ENCODE measurements at regions not wholly inside any gene's neighbourhood (a gene's known extent, or its start where the extent isn't known, plus 50 kb on each side); places are given as distances from the start of the nearest gene placed in this dataset.

- Histone ChIP-seq H3K9me3 (ENCODE audit: control insufficient read depth, low read depth, low read length) (no peaks in the 10 kb centered on the region), H3K36me3 (ENCODE audit: control insufficient read depth, insufficient read depth, low read length) (no peaks in the 10 kb centered on the region), H3K4me3 (ENCODE audit: low read length) (no peak overlapping the region), H3K27me3 (ENCODE audit: control insufficient read depth, insufficient read depth, low read length) (no peaks in the 10 kb centered on the region), H3K27ac (ENCODE audit: low read length) (no peak overlapping the region), H3K4me1 (ENCODE audit: control insufficient read depth, insufficient read depth, low read length) (no peaks in the 10 kb centered on the region)
- WGBS (ENCODE audit: insufficient coverage, low lambda C conversion rate) = 77% methylated on average over 2 of the region's 3 CpGs
- DNase-seq = no peak
Measured at GRCh38 chr4:124947622-124948265, 235.2 kb upstream of the ANKRD50 start.

- DNase-seq = no peak
- Histone ChIP-seq H3K4me3 (ENCODE audit: low read length) (no peak overlapping the region), H3K36me3 (ENCODE audit: control insufficient read depth, insufficient read depth, low read length) (no peaks in the 10 kb centered on the region), H3K27ac (ENCODE audit: low read length) (no peak overlapping the region), H3K27me3 (ENCODE audit: control insufficient read depth, insufficient read depth, low read length) (no peaks in the 10 kb centered on the region), H3K4me1 (ENCODE audit: control insufficient read depth, insufficient read depth, low read length) (no peaks in the 10 kb centered on the region), H3K9me3 (ENCODE audit: control insufficient read depth, low read depth, low read length) (no peaks in the 10 kb centered on the region)
- WGBS (ENCODE audit: insufficient coverage, low lambda C conversion rate) = no CpG with 5 or more reads among the region's 2 CpGs
Measured at GRCh38 chr4:124946696-124947095, 234.2 kb upstream of the ANKRD50 start.

GRCh38 chr4:124945422-124945821 lies 232.9 kb upstream of the ANKRD50 start:
- Histone ChIP-seq H3K27ac (ENCODE audit: low read length) (no peak overlapping the region), H3K36me3 (ENCODE audit: control insufficient read depth, insufficient read depth, low read length) (no peaks in the 10 kb centered on the region), H3K4me1 (ENCODE audit: control insufficient read depth, insufficient read depth, low read length) (no peaks in the 10 kb centered on the region), H3K27me3 (ENCODE audit: control insufficient read depth, insufficient read depth, low read length) (no peaks in the 10 kb centered on the region), H3K4me3 (ENCODE audit: low read length) (no peak overlapping the region), H3K9me3 (ENCODE audit: control insufficient read depth, low read depth, low read length) (no peaks in the 10 kb centered on the region)
- no peak for DNase-seq
- WGBS (ENCODE audit: insufficient coverage, low lambda C conversion rate) = no CpG with 5 or more reads among the region's 1 CpG

GRCh38 chr4:124943938-124944337 lies 231.4 kb upstream of the ANKRD50 start:
- 89% methylated on average over 4 of the region's 7 CpGs for WGBS (ENCODE audit: insufficient coverage, low lambda C conversion rate)
- DNase-seq = no peak
- H3K27ac ChIP-seq (ENCODE audit: low read length) = no peak overlapping the region
- H3K4me1 ChIP-seq (ENCODE audit: control insufficient read depth, insufficient read depth, low read length) = no peaks in the 10 kb centered on the region
- H3K27me3 ChIP-seq (ENCODE audit: control insufficient read depth, insufficient read depth, low read length) = no peaks in the 10 kb centered on the region
- H3K4me3 ChIP-seq (ENCODE audit: low read length) = no peak overlapping the region
- H3K36me3 ChIP-seq (ENCODE audit: control insufficient read depth, insufficient read depth, low read length) = no peaks in the 10 kb centered on the region
- H3K9me3 ChIP-seq (ENCODE audit: control insufficient read depth, low read depth, low read length) = no peaks in the 10 kb centered on the region

- Histone ChIP-seq H3K27ac (ENCODE audit: low read length) (no peak overlapping the region), H3K36me3 (ENCODE audit: control insufficient read depth, insufficient read depth, low read length) (no peaks in the 10 kb centered on the region), H3K4me3 (ENCODE audit: low read length) (no peak overlapping the region), H3K9me3 (ENCODE audit: control insufficient read depth, low read depth, low read length) (no peaks in the 10 kb centered on the region), H3K27me3 (ENCODE audit: control insufficient read depth, insufficient read depth, low read length) (no peaks in the 10 kb centered on the region), H3K4me1 (ENCODE audit: control insufficient read depth, insufficient read depth, low read length) (no peaks in the 10 kb centered on the region)
- DNase-seq = no peak
- WGBS (ENCODE audit: insufficient coverage, low lambda C conversion rate) = 96% methylated on average over 4 of the region's 11 CpGs
Measured at GRCh38 chr4:124943145-124943889, 230.8 kb upstream of the ANKRD50 start.

- WGBS (ENCODE audit: insufficient coverage, low lambda C conversion rate) = 69% methylated on average over 2 of the region's 3 CpGs
- H3K36me3 ChIP-seq (ENCODE audit: control insufficient read depth, insufficient read depth, low read length) = no peaks in the 10 kb centered on the region
Measured at GRCh38 chr4:124941267-124941666, 228.7 kb upstream of the ANKRD50 start.

GRCh38 chr4:124940387-124940786 lies 227.9 kb upstream of the ANKRD50 start:
- H3K9me3 ChIP-seq (ENCODE audit: control insufficient read depth, low read depth, low read length) = no peaks in the 10 kb centered on the region
- 50% methylated on average over 1 of the region's 3 CpGs for WGBS (ENCODE audit: insufficient coverage, low lambda C conversion rate)
- peak in 1 of 2 donors; percentile 13 for DNase-seq
- no peaks in the 10 kb centered on the region for H3K36me3 ChIP-seq (ENCODE audit: control insufficient read depth, insufficient read depth, low read length)
- H3K27me3 ChIP-seq (ENCODE audit: control insufficient read depth, insufficient read depth, low read length) = no peaks in the 10 kb centered on the region
- H3K4me3 ChIP-seq (ENCODE audit: low read length) = no peak overlapping the region
- no peaks in the 10 kb centered on the region for H3K4me1 ChIP-seq (ENCODE audit: control insufficient read depth, insufficient read depth, low read length)
- no peak overlapping the region for H3K27ac ChIP-seq (ENCODE audit: low read length)

More at GRCh38 chr4:124941267-124941666, 228.7 kb upstream of the ANKRD50 start:
- Histone ChIP-seq H3K9me3 (ENCODE audit: control insufficient read depth, low read depth, low read length) (no peaks in the 10 kb centered on the region), H3K4me3 (ENCODE audit: low read length) (no peak overlapping the region), H3K4me1 (ENCODE audit: control insufficient read depth, insufficient read depth, low read length) (no peaks in the 10 kb centered on the region), H3K27ac (ENCODE audit: low read length) (no peak overlapping the region), H3K27me3 (ENCODE audit: control insufficient read depth, insufficient read depth, low read length) (no peaks in the 10 kb centered on the region)
- no peak for DNase-seq

- Histone ChIP-seq H3K36me3 (ENCODE audit: control insufficient read depth, insufficient read depth, low read length) (no peaks in the 10 kb centered on the region), H3K4me1 (ENCODE audit: control insufficient read depth, insufficient read depth, low read length) (no peaks in the 10 kb centered on the region), H3K4me3 (ENCODE audit: low read length) (no peak overlapping the region), H3K27ac (ENCODE audit: low read length) (no peak overlapping the region), H3K9me3 (ENCODE audit: control insufficient read depth, low read depth, low read length) (no peaks in the 10 kb centered on the region), H3K27me3 (ENCODE audit: control insufficient read depth, insufficient read depth, low read length) (no peaks in the 10 kb centered on the region)
- WGBS (ENCODE audit: insufficient coverage, low lambda C conversion rate) = no CpG with 5 or more reads among the region's 1 CpG
- DNase-seq = no peak
Measured at GRCh38 chr4:124939908-124940307, 227.4 kb upstream of the ANKRD50 start.

GRCh38 chr4:124938836-124939235 lies 226.3 kb upstream of the ANKRD50 start:
- no peak overlapping the region for H3K27ac ChIP-seq (ENCODE audit: low read length)
- no peak for DNase-seq
- no peaks in the 10 kb centered on the region for H3K4me1 ChIP-seq (ENCODE audit: control insufficient read depth, insufficient read depth, low read length)
- H3K36me3 ChIP-seq (ENCODE audit: control insufficient read depth, insufficient read depth, low read length) = no peaks in the 10 kb centered on the region
- H3K27me3 ChIP-seq (ENCODE audit: control insufficient read depth, insufficient read depth, low read length) = no peaks in the 10 kb centered on the region
- no CpG with 5 or more reads among the region's 1 CpG for WGBS (ENCODE audit: insufficient coverage, low lambda C conversion rate)
- H3K9me3 ChIP-seq (ENCODE audit: control insufficient read depth, low read depth, low read length) = no peaks in the 10 kb centered on the region
- H3K4me3 ChIP-seq (ENCODE audit: low read length) = no peak overlapping the region

- Histone ChIP-seq H3K4me1 (ENCODE audit: control insufficient read depth, insufficient read depth, low read length) (no peaks in the 10 kb centered on the region), H3K9me3 (ENCODE audit: control insufficient read depth, low read depth, low read length) (no peaks in the 10 kb centered on the region), H3K27ac (ENCODE audit: low read length) (no peak overlapping the region), H3K4me3 (ENCODE audit: low read length) (no peak overlapping the region), H3K36me3 (ENCODE audit: control insufficient read depth, insufficient read depth, low read length) (no peaks in the 10 kb centered on the region), H3K27me3 (ENCODE audit: control insufficient read depth, insufficient read depth, low read length) (no peaks in the 10 kb centered on the region)
- no peak for DNase-seq
- no CpG with 5 or more reads among the region's 5 CpGs for WGBS (ENCODE audit: insufficient coverage, low lambda C conversion rate)
Measured at GRCh38 chr4:124937993-124938392, 225.5 kb upstream of the ANKRD50 start.

GRCh38 chr4:124936427-124936826 lies 223.9 kb upstream of the ANKRD50 start:
- DNase-seq = peak; percentile 7 to 10
- no CpG with 5 or more reads among the region's 4 CpGs for WGBS (ENCODE audit: insufficient coverage, low lambda C conversion rate)

More at GRCh38 chr4:124936427-124936826, 223.9 kb upstream of the ANKRD50 start:
- no peaks in the 10 kb centered on the region for H3K9me3 ChIP-seq (ENCODE audit: control insufficient read depth, low read depth, low read length)
- H3K27me3 ChIP-seq (ENCODE audit: control insufficient read depth, insufficient read depth, low read length) = no peaks in the 10 kb centered on the region
- H3K4me1 ChIP-seq (ENCODE audit: control insufficient read depth, insufficient read depth, low read length) = no peaks in the 10 kb centered on the region
- H3K36me3 ChIP-seq (ENCODE audit: control insufficient read depth, insufficient read depth, low read length) = no peaks in the 10 kb centered on the region
- no peak overlapping the region for H3K4me3 ChIP-seq (ENCODE audit: low read length)
- H3K27ac ChIP-seq (ENCODE audit: low read length) = no peak overlapping the region

Measured in large intestine (tissue), 3 donors.